Keratinocyte (primary cell): ENCODE measurements at regions not wholly inside any gene's neighbourhood (a gene's known extent, or its start where the extent isn't known, plus 50 kb on each side); places are given as distances from the start of the nearest gene placed in this dataset.

Experiments
- DNase-seq: peaks from one replicate; pipeline ENCODE4 v3.0.0-alpha.2; 2011; ENCODE audit warnings: low read depth, missing footprints, low spot score
- FAIRE-seq: peaks from 2 replicates; lab custom pipeline; 2011; peaks lifted over from hg19 to GRCh38; lab: Jason Lieb, UNC
- H2AFZ ChIP-seq: 2 replicates; pipeline ENCODE4 v1.6.0; 2012; ENCODE audit warnings: low read length, control low read depth, inconsistent platforms; ENCODE audit not compliant: control insufficient read depth
- H3K27ac ChIP-seq: 2 replicates; pipeline ENCODE4 v1.5.1; 2011; ENCODE audit warnings: low read length; ENCODE audit not compliant: control insufficient read depth, insufficient read depth
- H3K27me3 ChIP-seq: 3 replicates; pipeline ENCODE4 v1.6.0; 2011; ENCODE audit warnings: low read length; ENCODE audit not compliant: control insufficient read depth, insufficient read depth; ENCODE audit errors: extremely low read depth
- H3K36me3 ChIP-seq, 2 experiments: 2 replicates in 1 of 2; 3 replicates in 1 of 2; pipeline ENCODE4 v1.5.1; 2011; ENCODE audit warnings: low read length in 2 of 2, mild to moderate bottlenecking in 1 of 2; ENCODE audit not compliant: control insufficient read depth in 2 of 2, insufficient read depth in 2 of 2; ENCODE audit errors: extremely low read depth in 1 of 2
- H3K4me1 ChIP-seq: 3 replicates; pipeline ENCODE4 v1.5.1; 2011; ENCODE audit warnings: low read length; ENCODE audit not compliant: control insufficient read depth, insufficient read depth; ENCODE audit errors: extremely low read depth
- H3K4me2 ChIP-seq: 3 replicates; pipeline ENCODE4 v1.6.0; 2011; ENCODE audit warnings: low read depth, low read length; ENCODE audit not compliant: control insufficient read depth, insufficient read depth; ENCODE audit errors: extremely low read depth
- H3K4me3 ChIP-seq, 3 experiments: fragments of 200-600 bp in 1 of 3; sonication (generic) in 1 of 3; 2 replicates in 2 of 3; 3 replicates in 1 of 3; pipeline ENCODE4 v1.5.1; 2011 to 2016; ENCODE audit warnings: low read length in 3 of 3, mild to moderate bottlenecking in 3 of 3, control low read depth in 2 of 3, inconsistent platforms in 1 of 3, low read depth in 1 of 3, mixed read lengths in 1 of 3, mixed run types in 1 of 3, moderate library complexity in 1 of 3; ENCODE audit not compliant: control insufficient read depth in 2 of 3, insufficient read depth in 2 of 3; ENCODE audit errors: extremely low read depth in 1 of 3
- H3K79me2 ChIP-seq: 2 replicates; pipeline ENCODE4 v1.6.0; 2012; ENCODE audit warnings: low read length; ENCODE audit not compliant: control insufficient read depth, insufficient read depth
- H3K9ac ChIP-seq: 3 replicates; pipeline ENCODE4 v1.6.0; 2011; ENCODE audit warnings: low read length; ENCODE audit not compliant: control insufficient read depth, insufficient read depth; ENCODE audit errors: extremely low read depth
- H3K9me1 ChIP-seq: 3 replicates; pipeline ENCODE4 v1.6.0; 2011; ENCODE audit warnings: low read length; ENCODE audit not compliant: control insufficient read depth, insufficient read depth; ENCODE audit errors: extremely low read depth
- H3K9me3 ChIP-seq: 2 replicates; pipeline ENCODE4 v1.5.1; 2012; ENCODE audit warnings: low read depth, low read length; ENCODE audit not compliant: control insufficient read depth
- H4K20me1 ChIP-seq: 3 replicates; pipeline ENCODE4 v1.6.0; 2011; ENCODE audit warnings: low read length; ENCODE audit not compliant: control insufficient read depth, insufficient read depth; ENCODE audit errors: extremely low read depth
- EZH2 ChIP-seq: IDR thresholded peaks from one replicate; pipeline ENCODE4 v1.6.1; 2012; ENCODE audit warnings: inconsistent platforms, mild to moderate bottlenecking, low read length, moderate library complexity
- dilution Hi-C: fragments of 300-500 bp; cut with MboI; formaldehyde crosslinking; loops from one replicate; pipeline ENCODE4 v1.7.0; 2020; ENCODE audit warnings: low sequenced_read_pairs; ENCODE audit not compliant: extremely low pct_ligation_motif_present
- TF ChIP-seq, protein P1 (sequence below), 3 experiments: IDR thresholded peaks in 1 of 3; conservative IDR thresholded peaks in 1 of 3; optimal IDR thresholded peaks in 1 of 3; 2 replicates in 2 of 3; 3 replicates in 1 of 3; pipeline versions ENCODE3 to v1.5.1; 2011; ENCODE audit warnings: low read length in 3 of 3, mild to moderate bottlenecking in 3 of 3, moderate library complexity in 2 of 3, control low read depth in 1 of 3, inconsistent platforms in 1 of 3; ENCODE audit not compliant: insufficient read depth in 2 of 3; ENCODE audit errors: extremely low read depth in 1 of 3

DNA sequence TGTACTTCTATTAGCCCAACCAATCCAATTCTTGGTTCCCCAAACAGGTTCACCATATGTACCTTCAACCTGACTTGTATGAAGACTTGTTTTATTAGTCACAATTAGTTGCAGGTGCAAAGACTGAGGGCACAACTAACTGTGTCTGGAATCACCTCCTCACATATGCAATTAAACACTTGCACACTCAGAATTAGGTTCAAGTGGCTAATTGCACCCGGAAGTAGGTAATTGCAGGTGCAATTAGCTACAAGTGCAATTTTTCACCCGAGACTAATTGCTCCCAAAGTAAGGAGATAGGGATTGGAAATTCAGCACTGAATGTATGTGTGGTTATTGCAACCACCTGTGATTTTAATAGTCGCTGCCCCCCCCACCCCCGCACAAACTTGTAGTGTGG, 338.9 kb downstream of the ZSWIM6 start:
- FAIRE-seq: no peak
- H4K20me1 ChIP-seq: no peaks in the 10 kb centered on the region
- peaks cover 21% of the 10 kb centered on the region for H3K4me1 ChIP-seq
- H3K9ac ChIP-seq: no peak overlapping the region
- no peak for DNase-seq
- no peaks in the 10 kb centered on the region for H3K27me3 ChIP-seq
- H2AFZ ChIP-seq: no peak overlapping the region
- H3K36me3 ChIP-seq: no peaks in the 10 kb centered on the region
- H3K4me2 ChIP-seq: no peak overlapping the region
- no peaks in the 10 kb centered on the region for H3K9me3 ChIP-seq
- no peaks in the 10 kb centered on the region for H3K79me2 ChIP-seq
- TF ChIP-seq EZH2: no peak
- TF ChIP-seq, protein P1, sequence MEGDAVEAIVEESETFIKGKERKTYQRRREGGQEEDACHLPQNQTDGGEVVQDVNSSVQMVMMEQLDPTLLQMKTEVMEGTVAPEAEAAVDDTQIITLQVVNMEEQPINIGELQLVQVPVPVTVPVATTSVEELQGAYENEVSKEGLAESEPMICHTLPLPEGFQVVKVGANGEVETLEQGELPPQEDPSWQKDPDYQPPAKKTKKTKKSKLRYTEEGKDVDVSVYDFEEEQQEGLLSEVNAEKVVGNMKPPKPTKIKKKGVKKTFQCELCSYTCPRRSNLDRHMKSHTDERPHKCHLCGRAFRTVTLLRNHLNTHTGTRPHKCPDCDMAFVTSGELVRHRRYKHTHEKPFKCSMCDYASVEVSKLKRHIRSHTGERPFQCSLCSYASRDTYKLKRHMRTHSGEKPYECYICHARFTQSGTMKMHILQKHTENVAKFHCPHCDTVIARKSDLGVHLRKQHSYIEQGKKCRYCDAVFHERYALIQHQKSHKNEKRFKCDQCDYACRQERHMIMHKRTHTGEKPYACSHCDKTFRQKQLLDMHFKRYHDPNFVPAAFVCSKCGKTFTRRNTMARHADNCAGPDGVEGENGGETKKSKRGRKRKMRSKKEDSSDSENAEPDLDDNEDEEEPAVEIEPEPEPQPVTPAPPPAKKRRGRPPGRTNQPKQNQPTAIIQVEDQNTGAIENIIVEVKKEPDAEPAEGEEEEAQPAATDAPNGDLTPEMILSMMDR (optimal IDR thresholded peaks at IDR 0.05 in 1 of 3, IDR thresholded peaks at IDR 0.05 in 1 of 3, conservative IDR thresholded peaks at IDR 0.05 in 1 of 3; ENCODE audit: extremely low read depth in 1 of 3, insufficient read depth in 2 of 3, low read length in 3 of 3): no peak
- H3K27ac ChIP-seq: no peak overlapping the region
- H3K9me1 ChIP-seq: no peaks in the 10 kb centered on the region
- no peak overlapping the region for H3K4me3 ChIP-seq
- dilution Hi-C loops: no loop called here

DNA sequence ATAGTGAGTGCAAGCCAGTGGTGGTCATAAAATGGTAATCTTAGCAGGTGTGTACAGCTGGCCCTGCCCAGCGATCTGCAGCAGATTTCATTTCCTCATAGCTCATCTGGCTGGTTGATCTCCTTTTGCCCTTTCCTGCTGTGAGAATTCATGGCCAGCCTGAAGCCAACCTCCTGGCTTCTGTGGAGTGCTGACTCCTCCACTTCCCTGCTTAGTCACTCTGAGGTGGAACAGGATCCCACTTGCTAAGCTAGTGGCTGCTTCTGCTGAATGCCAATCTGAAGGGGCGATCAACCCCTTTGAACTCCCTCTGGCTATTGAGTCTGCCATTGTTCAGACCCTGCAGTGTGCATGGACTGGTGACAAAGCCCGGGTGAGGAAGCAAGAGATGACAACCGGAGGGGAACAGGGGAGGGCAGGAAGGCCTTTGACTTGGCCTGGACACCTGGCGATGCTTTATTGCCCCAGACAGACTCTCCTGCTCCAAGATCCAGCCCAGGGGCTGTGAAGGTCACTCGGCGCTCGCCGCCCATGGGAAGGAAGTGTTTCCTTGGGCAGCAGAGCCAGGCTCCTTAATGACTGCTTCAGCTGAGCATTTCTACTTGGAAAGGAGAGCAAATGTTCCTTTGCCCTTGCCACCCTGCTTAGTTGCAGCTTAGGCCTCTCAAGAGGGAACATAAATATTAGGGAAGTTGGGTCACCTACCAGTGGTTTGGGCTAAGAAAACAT, 341.1 kb downstream of the ZSWIM6 start:
- Histone ChIP-seq H2AFZ (no peak overlapping the region), H4K20me1 (no peaks in the 10 kb centered on the region), H3K4me2 (peak overlapping the region; percentile 41), H3K9ac (no peak overlapping the region), H3K79me2 (no peaks in the 10 kb centered on the region), H3K27me3 (no peaks in the 10 kb centered on the region), H3K9me1 (no peaks in the 10 kb centered on the region), H3K27ac (no peak overlapping the region), H3K4me1 (peaks cover 21% of the 10 kb centered on the region), H3K4me3 (no peak overlapping the region), H3K9me3 (no peaks in the 10 kb centered on the region), H3K36me3 (no peaks in the 10 kb centered on the region)
- dilution Hi-C loops: no loop called here
- TF ChIP-seq EZH2: no peak
- TF ChIP-seq, protein P1 (optimal IDR thresholded peaks at IDR 0.05 in 1 of 3, IDR thresholded peaks at IDR 0.05 in 1 of 3, conservative IDR thresholded peaks at IDR 0.05 in 1 of 3; ENCODE audit: extremely low read depth in 1 of 3, insufficient read depth in 2 of 3, low read length in 3 of 3): no peak
- FAIRE-seq: peak; percentile 92
- no peak for DNase-seq
